Right lobe of liver (tissue), 4 donors: ENCODE measurements at regions not wholly inside any gene's neighbourhood (a gene's known extent, or its start where the extent isn't known, plus 50 kb on each side); places are given as distances from the start of the nearest gene placed in this dataset.

Source experiments
- CTCF ChIP-seq, 4 donors: fragments of 200-600 bp in 3 of 4; fragments of 450-650 bp in 1 of 4; IDR thresholded peaks; one replicate each; pipeline versions ENCODE4 v1.5.1 to v1.8.0; 2016 to 2022; ENCODE audit warnings: antibody characterized with exemption in 4 of 4, mild to moderate bottlenecking in 2 of 4
- POLR2A ChIP-seq: fragments of 450-650 bp; IDR thresholded peaks from one replicate; pipeline ENCODE4 v1.6.1; 2017; ENCODE audit warnings: antibody characterized with exemption, mild to moderate bottlenecking
- donor health status: DM: no; HTN: no; CAD: no.
- donor health status: DM: no; HTN: no; CAD: no.
- donor health status: DM: no; HTN: yes; CAD: no.

DNA sequence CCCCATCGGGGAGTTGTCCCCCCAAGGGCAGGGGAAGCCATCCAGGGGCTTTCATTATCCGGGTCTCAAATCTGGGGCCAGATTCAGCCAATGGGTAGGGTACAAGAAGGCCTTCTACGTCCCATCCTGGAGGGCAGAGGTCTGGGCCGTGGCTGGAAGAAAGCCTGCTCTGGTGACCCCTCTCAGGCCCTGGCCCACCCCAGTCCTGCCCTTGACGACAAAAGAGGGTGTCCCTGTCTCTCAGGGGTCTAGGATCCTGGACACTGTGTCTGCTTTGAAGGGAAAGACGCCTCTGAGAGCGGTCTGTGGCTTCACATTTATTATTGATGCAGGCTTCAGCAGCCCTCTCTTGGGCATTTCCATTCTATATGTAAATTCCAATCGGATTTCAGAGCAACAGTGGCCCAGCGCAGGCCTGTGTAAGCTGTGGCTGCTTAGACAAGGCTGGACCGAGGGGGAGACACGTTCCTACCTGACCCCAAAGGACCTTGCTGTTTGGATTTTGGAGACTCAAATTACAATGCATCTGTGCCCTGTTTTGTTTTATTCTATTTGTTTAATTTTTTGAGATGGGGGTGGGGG lies 83.2 kb upstream of the BAIAP2L1 start:
- TF ChIP-seq CTCF (IDR thresholded peaks at IDR 0.05) (no peak), POLR2A (no peak)
